GM18909 (cell line): ENCODE measurements at regions not wholly inside any gene's neighbourhood (a gene's known extent, or its start where the extent isn't known, plus 50 kb on each side); places are given as distances from the start of the nearest gene placed in this dataset.

Experiments used
- ATAC-seq: cut with Tn5 transposase; IDR thresholded peaks from one replicate; pipeline ENCODE4 v1.9.1; 2021; ENCODE audit warnings: mild to moderate bottlenecking; ENCODE audit not compliant: unreplicated experiment, poor library complexity

GRCh38 chrX:7789200-7789599 is 53.8 kb upstream of the VCX start:
- ATAC-seq, result no peak

DNA sequence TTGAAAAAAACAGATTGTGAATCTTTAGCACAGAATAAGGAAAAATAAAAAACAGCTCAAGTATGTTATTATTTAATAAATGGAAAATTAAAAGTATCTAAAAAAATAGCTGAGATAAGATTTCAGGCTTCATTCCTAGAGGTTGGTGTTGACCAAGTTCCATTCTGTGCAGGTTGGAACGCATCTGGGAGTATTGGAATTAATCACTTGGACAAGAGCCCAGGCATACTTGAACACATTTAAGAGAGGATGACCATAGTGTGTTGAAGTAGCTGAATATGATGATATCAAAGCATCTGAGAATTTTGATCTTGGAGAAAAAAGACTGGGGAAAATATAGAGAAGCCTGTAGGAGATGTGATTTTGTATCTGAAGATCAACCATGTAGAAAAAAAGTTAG is 54.6 kb upstream of the VCX start:
- no peak for ATAC-seq

- no peak for ATAC-seq
These were observed 55.3 kb upstream of the VCX start for GRCh38 chrX:7787714-7788113.

DNA sequence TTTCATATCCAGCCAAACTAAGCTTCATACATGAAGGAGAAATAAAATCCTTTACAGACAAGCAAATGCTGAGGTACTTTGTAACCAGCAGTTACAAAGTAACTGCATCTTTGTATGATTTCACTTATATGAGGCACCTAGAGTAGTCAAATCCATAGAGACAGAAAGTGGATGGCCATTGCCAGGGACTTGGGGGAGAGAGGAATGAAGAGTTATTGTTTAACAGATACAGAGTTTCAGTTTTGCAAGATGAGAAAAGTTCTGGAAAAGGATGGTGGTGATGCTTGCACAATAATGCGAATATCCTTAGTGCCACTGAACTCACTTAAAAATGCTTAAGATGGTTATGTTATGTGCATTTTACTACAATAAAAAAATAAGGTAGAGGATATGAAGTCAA is 58.4 kb upstream of the VCX start:
- ATAC-seq, result no peak

- no peak for ATAC-seq
These were observed 63.3 kb upstream of the VCX start for GRCh38 chrX:7779644-7780043.

DNA sequence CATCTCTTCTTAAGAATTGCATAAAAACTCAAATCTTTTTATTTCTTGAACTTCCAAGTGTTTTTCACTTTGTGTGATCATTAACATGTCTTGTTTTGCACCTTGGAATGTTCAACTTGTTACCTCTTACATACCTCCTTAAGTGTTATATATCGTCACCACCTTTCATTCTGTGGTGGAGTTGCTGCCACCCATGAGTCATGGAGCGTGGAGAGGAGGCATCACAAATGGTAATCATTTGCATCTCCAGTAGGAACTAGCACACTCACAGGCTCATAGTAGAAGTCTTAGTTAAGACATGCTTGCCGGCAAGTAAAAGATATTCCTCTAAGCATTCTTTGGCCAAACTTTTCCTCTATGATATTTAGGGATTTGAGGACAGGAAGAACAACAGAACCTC is 67.0 kb upstream of the VCX start:
- ATAC-seq, result no peak

DNA sequence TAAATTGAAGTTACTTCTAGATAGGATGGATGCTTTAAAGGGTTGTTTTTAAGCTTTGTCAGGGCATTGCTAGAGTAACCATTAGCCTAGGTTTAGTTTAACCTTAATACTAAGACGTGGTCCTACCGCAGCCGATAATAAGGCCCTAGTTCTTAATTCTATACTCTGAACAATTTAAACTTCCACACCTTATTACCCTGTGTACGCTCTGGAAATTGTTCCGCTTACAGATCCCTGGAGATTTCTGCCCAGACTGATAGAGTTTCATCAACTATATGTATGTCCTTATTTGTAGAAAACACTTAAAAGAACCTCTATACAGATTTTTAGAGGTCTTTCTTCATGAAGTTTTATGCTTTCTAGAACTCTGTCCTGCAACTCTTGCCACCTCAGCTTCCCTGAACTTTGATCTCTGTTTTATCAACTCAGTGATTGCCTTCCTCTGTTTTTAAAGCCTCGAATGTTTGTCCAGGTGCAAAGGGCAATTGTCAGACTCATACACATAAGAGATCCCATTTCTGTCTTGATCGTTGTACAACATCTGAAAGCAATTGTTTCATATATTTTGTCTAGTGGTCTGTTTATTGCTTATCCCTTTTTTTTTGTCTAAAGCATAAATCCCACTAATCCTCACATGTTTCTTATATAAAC is 71.1 kb upstream of the VCX start:
- no peak for ATAC-seq

GRCh38 chrX:7759830-7760229 is 83.1 kb upstream of the VCX start:
- no peak for ATAC-seq

GRCh38 chrX:7746856-7747255 is 96.1 kb upstream of the VCX start:
- no peak for ATAC-seq

DNA sequence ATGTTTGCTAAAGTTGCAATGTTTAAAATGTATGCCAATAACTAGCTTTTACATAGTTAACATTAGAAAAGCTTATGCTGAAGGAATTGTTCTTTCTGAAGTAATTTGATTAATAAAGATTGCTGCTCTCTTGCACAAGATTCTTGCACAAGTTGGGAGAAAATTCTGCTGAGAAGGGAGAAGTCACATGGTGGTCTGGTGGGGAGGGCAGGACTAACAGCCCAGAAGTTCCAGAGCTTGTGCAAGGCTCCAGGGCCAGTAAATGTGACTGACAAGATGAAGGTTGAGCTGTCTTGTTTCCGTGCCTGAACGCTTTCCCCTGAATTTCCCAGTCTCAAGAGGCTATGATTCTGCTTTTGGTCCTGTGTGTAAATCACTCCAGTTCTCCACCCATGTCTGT is 112.9 kb upstream of the VCX start:
- no peak for ATAC-seq

- ATAC-seq, result no peak
These were observed 122.5 kb upstream of the VCX start for GRCh38 chrX:7720519-7720918.

DNA sequence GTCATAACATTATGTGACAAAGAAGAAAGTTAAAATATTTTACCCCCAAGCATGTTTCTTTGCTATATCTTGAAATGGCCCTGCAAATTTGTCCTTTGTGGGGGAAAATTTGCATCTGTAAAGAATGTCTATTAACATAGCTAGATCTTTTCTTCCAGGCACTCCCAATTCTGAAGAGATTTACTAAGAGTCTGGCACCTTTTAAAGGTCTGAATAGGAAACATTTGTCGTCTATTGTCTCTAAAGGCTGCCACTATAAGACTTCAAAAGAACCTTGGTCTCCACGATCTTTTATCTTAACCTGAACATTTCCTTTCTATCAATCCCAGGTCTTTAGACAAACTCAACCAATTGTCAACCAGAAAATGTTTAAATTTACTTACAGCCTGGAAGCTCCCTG is 128.6 kb upstream of the VCX start:
- no peak for ATAC-seq

- no peak for ATAC-seq
These were observed 131.8 kb upstream of the VCX start for GRCh38 chrX:7711167-7711566.

DNA sequence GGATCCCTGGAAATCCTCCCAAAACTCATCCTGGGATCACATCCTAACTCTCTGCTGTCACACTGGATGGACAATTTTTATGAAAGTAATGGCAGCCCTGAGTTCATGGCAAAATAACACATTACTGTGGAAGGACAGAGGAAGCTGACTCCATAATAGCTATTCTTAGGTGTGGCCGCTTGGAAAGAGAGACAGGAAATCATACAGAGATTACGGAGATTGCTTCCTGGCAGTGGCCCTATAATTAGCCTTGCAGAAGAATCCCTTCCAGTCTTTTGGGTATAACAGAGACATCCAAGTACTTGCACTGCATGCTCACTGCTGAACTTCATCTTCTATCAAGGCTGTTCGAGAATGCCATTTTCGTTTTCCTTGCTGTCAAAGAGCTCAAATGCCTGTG is 133.1 kb upstream of the VCX start:
- ATAC-seq, result no peak

GRCh38 chrX:7706032-7706431 is 136.9 kb upstream of the VCX start:
- no peak for ATAC-seq

DNA sequence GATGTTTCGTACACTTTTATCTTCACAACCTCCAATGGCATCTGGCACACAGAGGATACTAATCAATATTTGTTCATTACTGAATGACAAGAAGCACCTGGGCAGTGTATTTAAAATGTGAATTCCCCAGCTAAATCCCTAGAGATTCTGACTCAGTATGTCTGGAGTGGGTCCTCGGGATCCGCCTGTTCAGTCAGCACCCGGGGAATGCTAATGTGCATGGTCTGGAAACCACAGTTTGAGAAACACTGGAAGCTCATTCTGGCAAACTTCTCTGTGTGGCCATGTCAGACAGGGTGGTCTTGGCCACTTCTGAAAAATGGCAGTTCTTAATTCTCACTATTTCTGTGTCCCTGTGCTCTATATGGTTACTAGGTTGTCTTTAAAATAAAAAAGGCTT is 138.8 kb upstream of the VCX start:
- no peak for ATAC-seq

DNA sequence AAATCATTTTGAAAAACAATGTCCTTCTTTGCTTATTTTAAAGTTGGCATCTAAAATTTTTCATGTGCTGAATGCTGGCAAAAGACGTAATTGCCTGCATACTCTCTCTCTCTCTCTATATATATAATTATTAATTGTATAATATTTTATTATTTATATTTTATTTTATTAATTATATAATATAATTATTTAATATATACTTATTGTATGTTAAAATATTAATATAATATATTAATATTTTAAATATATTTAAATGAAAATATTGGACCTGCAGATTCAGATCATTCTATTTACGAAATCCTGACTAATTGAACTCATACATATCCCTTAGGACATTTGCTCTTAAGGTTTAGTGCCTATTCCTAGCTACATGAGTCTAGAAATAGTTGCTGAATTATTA is 144.7 kb upstream of the VCX start:
- ATAC-seq, result no peak

DNA sequence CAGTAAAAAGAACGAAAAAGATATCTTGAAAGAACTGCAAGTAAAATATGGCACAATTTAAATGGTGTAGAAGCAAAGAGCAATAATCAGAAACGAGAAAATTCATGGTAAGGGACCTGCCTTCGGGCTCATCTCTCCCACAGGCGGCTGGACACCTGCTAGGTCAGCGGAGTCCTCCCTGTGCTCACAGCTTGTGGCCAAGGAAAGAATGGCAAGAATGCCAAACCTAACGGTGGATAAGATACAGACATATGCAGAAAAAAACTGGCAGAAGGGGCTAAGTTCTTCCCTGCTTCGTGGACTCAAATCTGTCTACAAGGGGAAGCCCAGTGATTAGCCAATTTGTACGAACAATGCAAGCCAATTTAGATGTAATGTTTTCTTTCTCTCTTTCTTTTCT is 152.1 kb upstream of the VCX start:
- ATAC-seq, result no peak

DNA sequence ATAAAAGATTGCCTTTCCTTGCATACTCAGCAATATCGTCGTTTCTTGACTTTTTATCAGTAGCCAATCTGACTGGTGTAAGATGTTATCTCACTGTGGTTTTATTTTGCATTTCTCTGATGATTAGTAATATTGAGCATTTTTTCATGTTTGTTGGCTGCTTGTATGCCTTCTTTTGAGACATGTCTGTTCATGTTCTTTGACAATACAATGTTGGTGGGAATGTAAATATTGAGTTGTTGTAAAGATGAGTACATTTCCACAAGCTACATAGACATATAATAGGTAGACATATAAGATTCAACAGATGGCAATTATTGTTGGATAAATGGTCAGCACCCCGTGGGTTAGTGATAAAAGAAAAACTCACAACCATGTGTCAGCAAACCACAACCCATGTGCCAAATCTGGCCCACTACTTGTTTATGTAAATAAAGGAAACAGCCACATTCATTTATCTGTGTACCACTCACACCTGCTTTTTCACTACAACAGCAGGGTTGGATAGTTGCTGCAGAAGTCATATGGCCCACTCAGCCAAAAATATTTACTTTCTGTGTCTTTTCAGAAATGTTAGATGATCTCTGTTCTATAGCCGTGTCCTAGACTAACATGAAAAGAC is 153.1 kb upstream of the VCX start:
- no peak for ATAC-seq

DNA sequence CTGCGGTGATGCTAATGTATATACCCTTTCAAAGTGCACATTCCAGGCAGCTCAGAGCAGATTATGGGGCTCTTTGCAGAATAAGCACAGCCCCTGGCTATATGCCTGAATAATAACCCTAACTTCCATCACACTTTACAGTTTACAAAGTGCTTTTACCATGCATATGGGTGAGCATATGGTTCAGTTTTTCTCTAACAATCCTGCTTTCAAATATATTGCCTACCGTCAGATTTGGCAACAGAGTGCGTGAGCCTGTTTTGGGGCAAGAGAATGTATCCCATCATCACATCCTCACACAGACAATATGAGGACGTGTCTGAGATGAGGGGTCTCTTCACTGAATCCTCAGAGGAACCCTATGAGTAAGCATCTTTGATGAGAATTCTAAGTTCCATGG is 162.8 kb upstream of the VCX start:
- ATAC-seq, result no peak

DNA sequence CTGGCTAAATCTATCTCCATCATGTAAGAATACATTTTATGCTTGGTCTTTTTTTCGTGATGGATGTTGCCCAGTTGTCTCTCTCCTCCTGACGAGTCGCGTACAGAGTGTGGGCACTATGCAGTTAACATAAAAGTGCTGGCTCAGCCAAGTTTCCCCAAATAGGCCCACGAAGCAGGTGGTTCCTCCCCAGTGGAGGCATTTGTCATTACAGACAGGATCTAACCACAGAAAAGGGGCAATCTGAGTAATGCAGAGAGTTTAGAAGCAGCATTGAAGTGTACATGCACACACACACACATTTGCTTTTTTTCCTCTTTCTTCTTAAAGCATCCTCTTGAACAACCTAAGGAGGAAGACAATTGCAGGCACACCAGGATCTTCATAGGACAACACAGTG is 188.7 kb upstream of the VCX start:
- ATAC-seq, result no peak

- no peak for ATAC-seq
These were observed 195.1 kb upstream of the VCX start for GRCh38 chrX:7647831-7648230.

DNA sequence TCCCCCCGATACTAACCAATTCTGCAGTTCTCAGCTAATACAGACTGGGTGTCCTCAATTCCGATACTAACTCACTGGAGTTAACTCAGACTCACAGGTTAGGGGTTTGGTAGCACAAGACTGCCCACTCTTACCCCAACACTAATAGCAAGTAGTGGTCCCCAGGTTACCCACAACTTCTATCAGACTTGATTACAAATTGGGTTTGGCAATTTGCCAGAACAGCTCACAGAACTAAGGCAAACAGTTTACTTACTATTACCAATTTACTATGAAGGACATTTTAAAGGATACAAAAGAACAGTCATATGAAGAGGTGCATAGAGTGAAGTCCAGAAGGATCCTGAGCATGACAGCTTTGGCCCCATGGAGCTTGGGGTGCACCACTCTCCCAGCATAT is 201.8 kb upstream of the VCX start:
- ATAC-seq, result no peak
